Natural killer cell (primary cell): ENCODE measurements at regions not wholly inside any gene's neighbourhood (a gene's known extent, or its start where the extent isn't known, plus 50 kb on each side); places are given as distances from the start of the nearest gene placed in this dataset.

Experiments used
- ATAC-seq, 3 donors: fragments of 150-1000 bp in 2 of 3; fragments of 200-7000 bp in 1 of 3; cut with Tn5 transposase; 1 replicate in 1 of 3; 2 replicates in 2 of 3; pipeline ENCODE4 v1.10.0; 2021; ENCODE audit warnings: mild to moderate bottlenecking in 2 of 3, moderate library complexity in 2 of 3
- DNase-seq, 2 donors: peaks; one replicate each; pipeline versions ENCODE4 v3.0.0 to v3.0.0-alpha.2; 2013 to 2021; ENCODE audit warnings: mixed read lengths in 1 of 2
- H3K27ac ChIP-seq: one replicate; pipeline ENCODE4 v1.5.1; 2013; ENCODE audit warnings: mild to moderate bottlenecking, low read length
- H3K27me3 ChIP-seq: one replicate; pipeline ENCODE4 v1.6.1; 2013; ENCODE audit warnings: low read length; ENCODE audit not compliant: control insufficient read depth, insufficient read depth
- H3K36me3 ChIP-seq: one replicate; pipeline ENCODE4 v1.6.1; 2013; ENCODE audit warnings: low read length; ENCODE audit not compliant: control insufficient read depth, insufficient read depth
- H3K4me1 ChIP-seq: one replicate; pipeline ENCODE4 v1.6.1; 2013; ENCODE audit warnings: low read length; ENCODE audit not compliant: control insufficient read depth, insufficient read depth
- H3K4me3 ChIP-seq: one replicate; pipeline ENCODE4 v1.5.1; 2013; ENCODE audit warnings: low read length
- H3K9me3 ChIP-seq: one replicate; pipeline ENCODE4 v1.6.1; 2013; ENCODE audit warnings: low read length; ENCODE audit not compliant: control insufficient read depth, insufficient read depth
- H3K27ac Mint-ChIP-seq, 2 donors: one replicate each; pipeline ENCODE4 v1.8.0; 2022; ENCODE audit warnings: mild to moderate bottlenecking in 2 of 2, mixed read lengths in 2 of 2, moderate library complexity in 1 of 2
- H3K27me3 Mint-ChIP-seq, 2 donors: one replicate each; pipeline ENCODE4 v1.8.0; 2022; ENCODE audit warnings: low read depth in 2 of 2, mixed read lengths in 2 of 2
- H3K36me3 Mint-ChIP-seq: one replicate; pipeline ENCODE4 v1.8.0; 2022; ENCODE audit warnings: mixed read lengths
- H3K4me1 Mint-ChIP-seq, 2 donors: one replicate each; pipeline ENCODE4 v1.8.0; 2022; ENCODE audit warnings: mixed read lengths in 2 of 2
- H3K4me3 Mint-ChIP-seq: one replicate; pipeline ENCODE4 v1.8.0; 2022; ENCODE audit warnings: mild to moderate bottlenecking, moderate library complexity, mixed read lengths
- H3K9me3 Mint-ChIP-seq, 2 donors: one replicate each; pipeline ENCODE4 v1.8.0; 2022; ENCODE audit warnings: mixed read lengths in 2 of 2
- WGBS: methylation state at CpG from one replicate; pipeline ENCODE4 v1.1.7; 2013; ENCODE audit warnings: missing lambda C conversion rate; ENCODE audit not compliant: insufficient coverage; 5-methylcytosine and 5-hydroxymethylcytosine counted together
- intact Hi-C: fragments of 100-400 bp; cut with micrococcal nuclease; formaldehyde crosslinking; loops from one replicate; pipeline ENCODE4 v1.14.2; 2022
- TF ChIP-seq, protein P1 (sequence below): fragments of 200-600 bp; IDR thresholded peaks from one replicate; pipeline ENCODE4 v1.8.0; 2022; ENCODE audit warnings: antibody characterized with exemption

DNA sequence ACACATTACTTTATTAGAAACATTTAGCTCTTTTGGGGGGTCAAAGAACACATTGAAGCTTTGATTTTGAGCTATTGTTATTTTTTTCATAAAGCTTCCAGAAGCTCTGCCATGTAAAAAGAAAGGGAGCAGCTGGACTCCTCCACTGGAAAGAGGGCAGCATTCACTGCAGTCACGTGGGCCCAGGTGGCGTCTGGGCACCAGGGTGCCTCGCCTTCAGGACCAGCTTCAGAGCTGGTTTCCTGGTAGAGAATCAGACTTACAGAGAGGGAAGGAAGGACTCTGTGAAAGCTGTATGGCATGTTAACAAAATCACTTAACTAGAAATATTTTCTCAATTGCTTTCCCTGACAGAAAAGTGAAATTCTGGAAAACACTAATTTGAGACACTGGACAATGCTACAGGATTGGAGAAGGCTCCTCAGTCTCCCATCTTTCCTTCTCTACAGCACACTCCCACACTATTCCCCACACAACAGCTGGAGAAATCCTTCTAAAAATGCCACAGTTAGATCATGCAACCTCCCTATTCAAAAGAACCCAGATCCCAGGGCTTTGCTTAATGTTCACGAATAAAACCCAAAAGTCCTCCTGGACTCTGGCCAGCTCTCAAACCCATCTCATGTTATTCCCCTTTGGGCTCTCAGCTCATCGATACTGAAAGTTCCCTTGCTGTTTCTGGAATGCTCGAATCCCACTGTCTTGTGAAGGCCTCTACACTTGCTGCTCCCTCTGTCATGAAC is 83.2 kb downstream of the NFKBIZ start:
- Histone ChIP-seq H3K27ac (no peak overlapping the region), H3K9me3 (no peaks in the 10 kb centered on the region), H3K4me3 (no peak overlapping the region), H3K27me3 (no peaks in the 10 kb centered on the region), H3K4me1 (peaks cover 3% of the 10 kb centered on the region), H3K36me3 (no peaks in the 10 kb centered on the region)
- intact Hi-C loops: no loop called here
- WGBS: 78% methylated on average over 6 of the region's 6 CpGs
- no peak for ATAC-seq
- Mint-ChIP-seq H3K4me1 (peaks cover 13 to 14% of the 10 kb centered on the region in 2 donors), H3K36me3 (no peaks in the 10 kb centered on the region), H3K27ac (no peak overlapping the region), H3K27me3 (no peaks in the 10 kb centered on the region), H3K9me3 (no peaks in the 10 kb centered on the region), H3K4me3 (no peak overlapping the region)
- DNase-seq: no peak
- TF ChIP-seq, protein P1, sequence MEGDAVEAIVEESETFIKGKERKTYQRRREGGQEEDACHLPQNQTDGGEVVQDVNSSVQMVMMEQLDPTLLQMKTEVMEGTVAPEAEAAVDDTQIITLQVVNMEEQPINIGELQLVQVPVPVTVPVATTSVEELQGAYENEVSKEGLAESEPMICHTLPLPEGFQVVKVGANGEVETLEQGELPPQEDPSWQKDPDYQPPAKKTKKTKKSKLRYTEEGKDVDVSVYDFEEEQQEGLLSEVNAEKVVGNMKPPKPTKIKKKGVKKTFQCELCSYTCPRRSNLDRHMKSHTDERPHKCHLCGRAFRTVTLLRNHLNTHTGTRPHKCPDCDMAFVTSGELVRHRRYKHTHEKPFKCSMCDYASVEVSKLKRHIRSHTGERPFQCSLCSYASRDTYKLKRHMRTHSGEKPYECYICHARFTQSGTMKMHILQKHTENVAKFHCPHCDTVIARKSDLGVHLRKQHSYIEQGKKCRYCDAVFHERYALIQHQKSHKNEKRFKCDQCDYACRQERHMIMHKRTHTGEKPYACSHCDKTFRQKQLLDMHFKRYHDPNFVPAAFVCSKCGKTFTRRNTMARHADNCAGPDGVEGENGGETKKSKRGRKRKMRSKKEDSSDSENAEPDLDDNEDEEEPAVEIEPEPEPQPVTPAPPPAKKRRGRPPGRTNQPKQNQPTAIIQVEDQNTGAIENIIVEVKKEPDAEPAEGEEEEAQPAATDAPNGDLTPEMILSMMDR: no peak

DNA sequence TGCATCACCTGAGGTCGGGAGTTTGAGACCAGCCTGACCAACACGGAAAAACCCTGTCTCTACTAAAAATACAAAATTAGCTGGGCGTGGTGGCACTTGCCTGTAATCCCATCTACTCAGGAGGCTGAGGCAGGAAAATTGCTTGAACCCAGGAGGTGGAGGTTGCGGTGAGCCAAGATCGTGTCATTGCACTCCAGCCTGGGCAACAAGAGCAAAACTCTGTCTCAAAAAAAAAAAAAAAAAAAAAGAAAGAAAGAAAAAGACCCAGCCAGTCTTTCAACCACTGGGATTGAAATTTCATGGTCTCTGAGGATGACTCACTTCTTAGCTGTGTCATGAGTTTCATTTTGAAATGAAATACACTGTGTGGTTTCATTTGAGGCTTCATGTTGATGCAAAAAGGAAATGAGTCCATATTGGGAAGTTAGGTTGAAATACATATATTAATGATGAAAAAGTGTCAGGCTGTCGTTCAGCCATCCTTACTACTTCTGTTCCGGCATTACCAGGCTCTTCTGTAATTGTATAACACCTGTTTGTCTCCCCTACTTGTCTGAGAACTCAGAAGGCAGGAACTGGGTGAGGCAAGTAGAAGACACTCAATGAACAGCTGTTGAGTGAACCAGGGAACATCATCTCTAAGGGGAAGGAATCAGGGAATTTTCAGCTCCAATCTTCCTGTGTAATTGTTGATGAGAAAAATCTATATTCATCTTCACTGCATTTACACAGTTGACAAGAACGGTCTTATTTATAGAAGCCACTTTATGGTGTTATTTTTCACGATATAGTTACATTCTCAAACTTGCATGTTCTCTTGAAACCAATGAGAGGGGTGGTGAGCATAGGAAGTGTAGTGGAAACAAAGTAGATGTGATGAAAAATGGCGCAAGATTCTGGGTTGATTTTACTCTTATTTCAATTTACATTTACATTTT is 87.4 kb downstream of the NFKBIZ start:
- DNase-seq: peak in 1 of 2 donors; percentile 76
- ATAC-seq: peak; percentile 86 to 90 (median 88)
- intact Hi-C loops: loop anchor here (5.0 kb wide), 1 partner anchor 84 kb away; no protein-coding TSS in a partner anchor
- WGBS: 36% methylated on average over 5 of the region's 10 CpGs
- H3K4me3 Mint-ChIP-seq: peak overlapping the region; percentile 4
- Histone ChIP-seq H3K27ac (peak overlapping the region; percentile 28), H3K27me3 (no peaks in the 10 kb centered on the region), H3K9me3 (no peaks in the 10 kb centered on the region), H3K4me3 (no peak overlapping the region), H3K36me3 (no peaks in the 10 kb centered on the region), H3K4me1 (peaks cover 6% of the 10 kb centered on the region)
- TF ChIP-seq, protein P1: no peak
- H3K27ac Mint-ChIP-seq: peak overlapping the region; percentile 57 to 67
- no peaks in the 10 kb centered on the region for H3K27me3 Mint-ChIP-seq
- peaks cover 13 to 14% of the 10 kb centered on the region in 2 donors for H3K4me1 Mint-ChIP-seq
- no peaks in the 10 kb centered on the region for H3K36me3 Mint-ChIP-seq
- H3K9me3 Mint-ChIP-seq: no peaks in the 10 kb centered on the region

DNA sequence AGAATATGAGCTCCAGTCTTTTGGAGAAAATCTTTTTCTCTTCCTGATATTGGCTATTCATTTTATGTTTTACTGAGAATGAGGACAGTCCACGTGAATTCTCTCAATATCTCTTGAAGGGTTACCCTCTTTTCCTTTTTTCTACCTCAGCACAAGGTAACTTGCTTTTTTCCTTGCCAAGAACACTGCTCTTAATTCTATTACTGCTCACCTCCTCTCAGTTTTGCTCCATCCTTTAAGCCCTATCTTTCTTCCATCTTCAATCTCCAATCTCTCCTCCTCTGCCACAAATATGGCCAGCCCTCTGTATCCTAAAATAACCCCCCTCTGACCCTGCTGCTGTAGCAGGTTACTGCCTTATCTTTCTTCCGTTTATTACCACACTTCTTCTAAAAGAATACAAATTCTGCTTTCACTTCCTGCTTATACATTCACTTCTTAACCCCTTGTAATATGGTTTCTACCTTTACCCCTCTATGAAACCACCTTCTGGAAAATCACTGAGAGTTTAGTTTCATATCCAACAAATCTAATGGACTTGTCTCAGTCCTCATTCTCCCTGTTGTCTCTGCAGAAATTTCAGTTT is 89.0 kb downstream of the NFKBIZ start:
- H3K9me3 Mint-ChIP-seq: no peaks in the 10 kb centered on the region
- Histone ChIP-seq H3K9me3 (no peaks in the 10 kb centered on the region), H3K27me3 (no peaks in the 10 kb centered on the region), H3K36me3 (no peaks in the 10 kb centered on the region), H3K4me3 (no peak overlapping the region), H3K4me1 (peaks cover 6% of the 10 kb centered on the region), H3K27ac (peak overlapping the region; percentile 24)
- H3K4me1 Mint-ChIP-seq: peaks cover 13 to 14% of the 10 kb centered on the region in 2 donors
- TF ChIP-seq, protein P1: no peak
- DNase-seq (peak in 1 of 2 donors; percentile 25), ATAC-seq (no peak)
- no peak overlapping the region for H3K27ac Mint-ChIP-seq
- H3K36me3 Mint-ChIP-seq: no peaks in the 10 kb centered on the region
- intact Hi-C loops: loop anchor here (5.0 kb wide), 1 partner anchor 86 kb away; no protein-coding TSS in a partner anchor
- H3K27me3 Mint-ChIP-seq: no peaks in the 10 kb centered on the region
- WGBS: 15% methylated on average over 2 of the region's 2 CpGs
- H3K4me3 Mint-ChIP-seq: no peak overlapping the region
